ENCODE measurements at regions not wholly inside any gene's neighbourhood (a gene's known extent, or its start where the extent isn't known, plus 50 kb on each side); places are given as distances from the start of the nearest gene placed in this dataset.
A peak's percentile ranks its signal among the peaks of the same experiment; 100 is the strongest.

- DNase-seq (ENCODE audit: low read depth) (peak; percentile 5), FAIRE-seq (no peak)
- Histone ChIP-seq H3K27ac (ENCODE audit: low read depth, low read length) (no peak overlapping the region), H3K4me3 (ENCODE audit: insufficient read depth, low read depth, low read length) (no peak overlapping the region), H3K9me3 (ENCODE audit: insufficient read depth, low read depth, low read length) (no peaks in the 10 kb centered on the region), H3K79me2 (ENCODE audit: insufficient read depth, low read length) (no peaks in the 10 kb centered on the region), H4K20me1 (ENCODE audit: insufficient read depth, low read length) (no peaks in the 10 kb centered on the region), H3K9ac (ENCODE audit: low read length) (no peak overlapping the region), H3K36me3 (ENCODE audit: insufficient read depth, low read length) (no peaks in the 10 kb centered on the region), H3K27me3 (ENCODE audit: insufficient read depth, low read length) (peaks cover 2% of the 10 kb centered on the region), H3K4me1 (ENCODE audit: insufficient read depth, low read length) (no peaks in the 10 kb centered on the region), H2AFZ (ENCODE audit: low read depth, low read length) (no peak overlapping the region), H3K4me2 (ENCODE audit: low read length) (no peak overlapping the region)
- H3K4me1 Mint-ChIP-seq (ENCODE audit: low read depth, unreplicated experiment): peaks cover 2% of the 10 kb centered on the region
- H3K27ac Mint-ChIP-seq (ENCODE audit: unreplicated experiment): no peak overlapping the region
- H3K36me3 Mint-ChIP-seq (ENCODE audit: low read depth, unreplicated experiment): no peaks in the 10 kb centered on the region
- no peaks in the 10 kb centered on the region for H3K27me3 Mint-ChIP-seq (ENCODE audit: low read depth, unreplicated experiment)
- H3K9me3 Mint-ChIP-seq (ENCODE audit: unreplicated experiment): no peaks in the 10 kb centered on the region
- H3K4me3 Mint-ChIP-seq (ENCODE audit: unreplicated experiment): no peak overlapping the region
- no peak for TF ChIP-seq EZH2 (IDR thresholded peaks at IDR 0.05; ENCODE audit: insufficient read depth, low read length)
- TF ChIP-seq, protein P1, sequence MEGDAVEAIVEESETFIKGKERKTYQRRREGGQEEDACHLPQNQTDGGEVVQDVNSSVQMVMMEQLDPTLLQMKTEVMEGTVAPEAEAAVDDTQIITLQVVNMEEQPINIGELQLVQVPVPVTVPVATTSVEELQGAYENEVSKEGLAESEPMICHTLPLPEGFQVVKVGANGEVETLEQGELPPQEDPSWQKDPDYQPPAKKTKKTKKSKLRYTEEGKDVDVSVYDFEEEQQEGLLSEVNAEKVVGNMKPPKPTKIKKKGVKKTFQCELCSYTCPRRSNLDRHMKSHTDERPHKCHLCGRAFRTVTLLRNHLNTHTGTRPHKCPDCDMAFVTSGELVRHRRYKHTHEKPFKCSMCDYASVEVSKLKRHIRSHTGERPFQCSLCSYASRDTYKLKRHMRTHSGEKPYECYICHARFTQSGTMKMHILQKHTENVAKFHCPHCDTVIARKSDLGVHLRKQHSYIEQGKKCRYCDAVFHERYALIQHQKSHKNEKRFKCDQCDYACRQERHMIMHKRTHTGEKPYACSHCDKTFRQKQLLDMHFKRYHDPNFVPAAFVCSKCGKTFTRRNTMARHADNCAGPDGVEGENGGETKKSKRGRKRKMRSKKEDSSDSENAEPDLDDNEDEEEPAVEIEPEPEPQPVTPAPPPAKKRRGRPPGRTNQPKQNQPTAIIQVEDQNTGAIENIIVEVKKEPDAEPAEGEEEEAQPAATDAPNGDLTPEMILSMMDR (IDR thresholded peaks at IDR 0.05; ENCODE audit: insufficient read depth, low read depth, low read length): no peak
These were observed 297.5 kb downstream of the HHIPL2 start for GRCh38 chr1:222250376-222250775.

DNA sequence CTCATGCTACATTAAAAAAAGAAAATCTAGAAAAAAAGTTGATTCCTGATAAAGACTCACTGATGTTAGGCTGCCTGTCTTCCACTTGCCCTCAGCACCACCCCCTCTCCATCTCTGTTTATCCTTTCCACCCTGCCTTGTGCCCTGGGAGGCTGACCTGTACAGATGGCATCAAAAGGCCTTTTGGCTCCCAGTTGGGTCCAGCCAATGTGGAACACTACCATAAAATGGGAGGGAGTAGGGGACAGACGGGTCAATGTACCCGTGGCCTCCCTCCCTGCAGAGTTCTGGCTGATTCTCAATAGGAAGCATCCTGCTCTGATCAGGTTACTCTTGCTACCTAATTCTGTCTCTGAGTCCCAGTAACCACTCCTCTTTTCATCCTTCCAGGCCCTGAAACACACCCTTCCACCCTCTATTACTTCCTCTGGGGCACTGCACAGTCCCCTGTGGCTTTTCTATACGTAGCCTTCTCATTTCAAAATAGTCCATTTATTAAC is 300.0 kb downstream of the HHIPL2 start:
- H3K4me3 ChIP-seq (ENCODE audit: insufficient read depth, low read depth, low read length): no peak overlapping the region
- H3K9me3 ChIP-seq (ENCODE audit: insufficient read depth, low read depth, low read length): no peaks in the 10 kb centered on the region
- no peak overlapping the region for H3K4me2 ChIP-seq (ENCODE audit: low read length)
- H3K27ac Mint-ChIP-seq (ENCODE audit: unreplicated experiment): no peak overlapping the region
- no peak overlapping the region for H2AFZ ChIP-seq (ENCODE audit: low read depth, low read length)
- H3K4me1 ChIP-seq (ENCODE audit: insufficient read depth, low read length): no peaks in the 10 kb centered on the region
- FAIRE-seq: no peak
- H3K27me3 Mint-ChIP-seq (ENCODE audit: low read depth, unreplicated experiment): no peaks in the 10 kb centered on the region
- TF ChIP-seq, protein P1 (IDR thresholded peaks at IDR 0.05; ENCODE audit: insufficient read depth, low read depth, low read length): no peak
- no peak for TF ChIP-seq EZH2 (IDR thresholded peaks at IDR 0.05; ENCODE audit: insufficient read depth, low read length)
- H3K4me3 Mint-ChIP-seq (ENCODE audit: unreplicated experiment): no peak overlapping the region
- H3K9ac ChIP-seq (ENCODE audit: low read length): no peak overlapping the region
- no peaks in the 10 kb centered on the region for H4K20me1 ChIP-seq (ENCODE audit: insufficient read depth, low read length)
- DNase-seq (ENCODE audit: low read depth): no peak
- no peaks in the 10 kb centered on the region for H3K36me3 Mint-ChIP-seq (ENCODE audit: low read depth, unreplicated experiment)
- H3K4me1 Mint-ChIP-seq (ENCODE audit: low read depth, unreplicated experiment): peaks cover 2% of the 10 kb centered on the region
- no peaks in the 10 kb centered on the region for H3K27me3 ChIP-seq (ENCODE audit: insufficient read depth, low read length)
- H3K9me3 Mint-ChIP-seq (ENCODE audit: unreplicated experiment): no peaks in the 10 kb centered on the region
- no peak overlapping the region for H3K27ac ChIP-seq (ENCODE audit: low read depth, low read length)
- H3K79me2 ChIP-seq (ENCODE audit: insufficient read depth, low read length): no peaks in the 10 kb centered on the region
- H3K36me3 ChIP-seq (ENCODE audit: insufficient read depth, low read length): no peaks in the 10 kb centered on the region

DNA sequence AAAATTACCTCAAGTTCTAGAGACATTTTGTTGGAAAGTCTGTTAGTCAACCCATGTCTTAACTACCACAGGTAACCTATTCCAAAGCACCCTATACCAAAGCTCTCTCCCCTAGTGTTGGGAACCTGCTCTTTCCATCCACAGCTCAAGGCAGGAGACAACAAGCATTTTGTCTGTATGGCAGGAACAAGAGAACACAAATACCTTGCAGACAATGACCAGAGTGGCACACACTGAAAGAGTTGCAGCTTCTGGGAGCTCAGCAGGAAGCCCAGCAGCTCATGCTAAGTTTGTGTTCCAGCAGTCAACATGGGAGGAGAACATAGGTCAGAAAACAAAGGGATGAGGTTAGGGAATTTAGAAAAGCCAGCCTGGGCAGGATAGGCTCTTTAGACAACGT is 300.8 kb downstream of the HHIPL2 start:
- Histone ChIP-seq H3K4me2 (ENCODE audit: low read length) (no peak overlapping the region), H3K27ac (ENCODE audit: low read depth, low read length) (no peak overlapping the region), H3K9me3 (ENCODE audit: insufficient read depth, low read depth, low read length) (no peaks in the 10 kb centered on the region), H3K36me3 (ENCODE audit: insufficient read depth, low read length) (no peaks in the 10 kb centered on the region), H3K4me1 (ENCODE audit: insufficient read depth, low read length) (no peaks in the 10 kb centered on the region), H4K20me1 (ENCODE audit: insufficient read depth, low read length) (no peaks in the 10 kb centered on the region), H3K79me2 (ENCODE audit: insufficient read depth, low read length) (no peaks in the 10 kb centered on the region), H2AFZ (ENCODE audit: low read depth, low read length) (no peak overlapping the region), H3K4me3 (ENCODE audit: insufficient read depth, low read depth, low read length) (no peak overlapping the region), H3K27me3 (ENCODE audit: insufficient read depth, low read length) (no peaks in the 10 kb centered on the region), H3K9ac (ENCODE audit: low read length) (no peak overlapping the region)
- no peaks in the 10 kb centered on the region for H3K36me3 Mint-ChIP-seq (ENCODE audit: low read depth, unreplicated experiment)
- H3K27ac Mint-ChIP-seq (ENCODE audit: unreplicated experiment): no peak overlapping the region
- H3K9me3 Mint-ChIP-seq (ENCODE audit: unreplicated experiment): no peaks in the 10 kb centered on the region
- TF ChIP-seq EZH2 (IDR thresholded peaks at IDR 0.05; ENCODE audit: insufficient read depth, low read length): no peak
- TF ChIP-seq, protein P1 (IDR thresholded peaks at IDR 0.05; ENCODE audit: insufficient read depth, low read depth, low read length): no peak
- no peaks in the 10 kb centered on the region for H3K27me3 Mint-ChIP-seq (ENCODE audit: low read depth, unreplicated experiment)
- no peak for FAIRE-seq
- no peak overlapping the region for H3K4me3 Mint-ChIP-seq (ENCODE audit: unreplicated experiment)
- peaks cover 2% of the 10 kb centered on the region for H3K4me1 Mint-ChIP-seq (ENCODE audit: low read depth, unreplicated experiment)
- no peak for DNase-seq (ENCODE audit: low read depth)
